GM13977 (cell line): ENCODE measurements at regions not wholly inside any gene's neighbourhood (a gene's known extent, or its start where the extent isn't known, plus 50 kb on each side); places are given as distances from the start of the nearest gene placed in this dataset.

ENCODE experiments used
- DNase-seq: peaks from one replicate; pipeline ENCODE4 v3.0.0; 2012; ENCODE audit warnings: low spot score
- in situ Hi-C: fragments of 300-500 bp; cut with MboI; formaldehyde crosslinking; loops from one replicate; pipeline ENCODE4 v1.12.0; 2022; ENCODE audit warnings: low sequenced_read_pairs, low pct_unique_long_range_greater_than_20kb, mixed read lengths, inconsistent platforms; ENCODE audit not compliant: unreplicated experiment
- TF ChIP-seq, protein P1 (sequence below): IDR thresholded peaks from 2 replicates; pipeline ENCODE4 v1.5.1; 2012; ENCODE audit warnings: mild to moderate bottlenecking, control low read depth; ENCODE audit not compliant: insufficient read depth; ENCODE audit errors: extremely low read depth, missing control alignments

DNA sequence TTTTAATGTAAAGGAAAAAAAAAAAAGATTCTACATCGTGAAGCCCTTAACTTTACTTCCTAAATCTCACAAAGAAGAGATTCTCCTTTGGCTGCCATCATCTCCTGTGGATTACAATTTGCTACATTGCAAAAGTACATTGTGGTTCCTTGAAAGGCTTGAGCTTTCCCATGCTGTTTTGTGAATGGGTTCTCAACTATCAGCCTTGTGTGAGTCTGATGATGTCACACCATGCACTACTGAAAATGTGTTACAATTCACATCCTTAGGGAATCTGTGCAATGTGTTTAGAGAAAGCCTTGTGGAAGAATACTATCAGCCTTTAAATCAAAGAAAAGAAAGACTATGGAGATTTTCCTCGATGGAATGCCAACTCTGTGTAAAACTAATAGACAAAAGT lies 510.0 kb upstream of the ALCAM start:
- in situ Hi-C loops, result no loop called here
- DNase-seq, result no peak
- TF ChIP-seq, protein P1, sequence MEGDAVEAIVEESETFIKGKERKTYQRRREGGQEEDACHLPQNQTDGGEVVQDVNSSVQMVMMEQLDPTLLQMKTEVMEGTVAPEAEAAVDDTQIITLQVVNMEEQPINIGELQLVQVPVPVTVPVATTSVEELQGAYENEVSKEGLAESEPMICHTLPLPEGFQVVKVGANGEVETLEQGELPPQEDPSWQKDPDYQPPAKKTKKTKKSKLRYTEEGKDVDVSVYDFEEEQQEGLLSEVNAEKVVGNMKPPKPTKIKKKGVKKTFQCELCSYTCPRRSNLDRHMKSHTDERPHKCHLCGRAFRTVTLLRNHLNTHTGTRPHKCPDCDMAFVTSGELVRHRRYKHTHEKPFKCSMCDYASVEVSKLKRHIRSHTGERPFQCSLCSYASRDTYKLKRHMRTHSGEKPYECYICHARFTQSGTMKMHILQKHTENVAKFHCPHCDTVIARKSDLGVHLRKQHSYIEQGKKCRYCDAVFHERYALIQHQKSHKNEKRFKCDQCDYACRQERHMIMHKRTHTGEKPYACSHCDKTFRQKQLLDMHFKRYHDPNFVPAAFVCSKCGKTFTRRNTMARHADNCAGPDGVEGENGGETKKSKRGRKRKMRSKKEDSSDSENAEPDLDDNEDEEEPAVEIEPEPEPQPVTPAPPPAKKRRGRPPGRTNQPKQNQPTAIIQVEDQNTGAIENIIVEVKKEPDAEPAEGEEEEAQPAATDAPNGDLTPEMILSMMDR, result no peak

DNA sequence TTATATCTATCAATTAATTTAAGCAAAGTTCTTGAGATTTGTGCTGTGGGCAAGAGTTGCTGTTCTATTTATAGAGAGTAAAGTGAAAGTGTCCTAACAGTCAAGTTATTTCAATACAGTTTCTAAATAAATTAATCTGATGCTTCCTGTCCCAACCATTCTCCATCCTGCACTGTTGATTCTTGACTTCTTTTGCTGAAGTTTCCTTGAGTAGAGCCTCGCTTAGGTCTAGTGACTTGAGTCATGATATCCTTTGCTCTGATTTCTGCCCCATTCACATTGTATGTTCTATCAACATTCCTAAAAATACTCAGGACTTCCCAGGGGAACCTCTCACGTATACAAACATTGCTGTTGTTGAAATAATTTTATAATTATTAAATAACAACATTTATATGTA lies 498.4 kb upstream of the ALCAM start:
- TF ChIP-seq, protein P1, result no peak
- in situ Hi-C loops, result no loop called here
- no peak for DNase-seq

DNA sequence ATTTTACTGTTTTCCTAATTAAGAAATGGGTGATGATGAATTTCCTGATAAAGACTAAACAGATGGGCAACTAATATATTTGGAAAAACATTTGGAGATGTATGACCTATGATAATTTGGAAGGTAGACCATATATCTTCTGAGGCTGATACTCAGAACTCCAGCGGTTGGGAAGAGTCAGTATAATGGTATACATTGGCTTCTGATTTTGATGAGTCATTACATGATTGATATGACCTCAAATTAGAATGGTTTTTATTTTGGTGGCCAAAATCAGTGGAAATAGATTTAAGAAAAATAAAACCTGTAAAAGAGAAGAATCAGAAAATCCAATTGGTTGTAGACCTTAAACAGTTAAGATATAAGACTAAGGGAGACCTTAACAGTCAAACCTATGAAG lies 496.4 kb upstream of the ALCAM start:
- TF ChIP-seq, protein P1, result no peak
- DNase-seq, result no peak
- in situ Hi-C loops, result no loop called here

DNA sequence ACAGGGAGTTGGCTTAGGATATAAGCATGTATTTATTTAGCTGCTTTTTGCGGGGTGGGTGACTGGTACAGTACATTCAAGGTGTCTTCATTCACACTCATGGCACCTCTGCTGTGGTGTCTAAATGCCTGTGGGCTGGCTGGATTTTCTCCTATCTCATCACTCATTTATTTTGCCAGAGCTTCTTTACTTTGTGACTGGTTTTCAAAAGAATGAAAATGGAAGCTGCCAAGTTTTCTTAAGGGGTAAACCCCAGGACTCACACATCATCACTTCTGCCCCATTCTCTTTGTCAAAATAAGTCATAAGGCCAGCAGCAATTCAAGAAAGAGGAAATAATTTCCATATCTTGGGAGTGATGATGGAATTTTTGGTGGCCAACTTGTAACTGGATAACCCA lies 493.4 kb upstream of the ALCAM start:
- in situ Hi-C loops, result no loop called here
- DNase-seq, result no peak
- TF ChIP-seq, protein P1, result no peak

DNA sequence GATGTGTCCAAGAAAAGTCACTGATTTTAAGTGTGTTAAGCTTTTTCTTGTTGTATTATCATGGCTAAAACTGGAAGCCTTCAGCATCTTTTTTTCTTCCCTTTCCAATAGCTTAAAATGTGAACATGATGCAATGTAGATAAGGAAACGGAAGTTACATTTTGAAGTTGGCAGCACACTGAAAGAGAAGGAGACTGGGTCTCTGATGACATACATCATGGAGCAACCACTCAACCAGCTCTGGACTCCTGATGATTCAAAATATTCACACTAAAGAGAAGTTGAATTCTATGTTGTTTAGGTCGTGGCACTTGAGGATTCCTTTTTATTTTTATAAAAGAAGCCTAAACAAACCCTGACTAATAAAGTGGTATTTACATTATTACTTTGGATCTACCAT lies 488.3 kb upstream of the ALCAM start:
- in situ Hi-C loops, result no loop called here
- TF ChIP-seq, protein P1, result no peak
- no peak for DNase-seq

DNA sequence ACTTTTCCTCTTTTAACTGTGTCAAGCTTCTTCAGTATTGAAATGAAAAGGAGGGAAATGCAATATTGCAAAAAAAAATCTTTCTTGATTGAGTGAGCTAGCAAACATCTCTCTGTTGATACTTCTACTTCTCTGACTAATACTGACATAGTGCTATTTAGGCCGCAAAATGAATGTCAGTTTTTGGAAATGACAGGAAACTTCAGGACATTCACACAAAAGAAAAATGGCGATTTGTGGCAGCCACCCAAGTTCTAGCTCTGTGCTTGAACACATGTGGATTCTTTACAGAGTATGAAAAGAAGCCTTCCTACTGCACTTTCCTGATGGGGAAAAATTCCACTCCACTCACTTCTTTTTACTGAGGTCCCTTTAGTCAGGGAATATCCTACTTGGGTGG lies 486.8 kb upstream of the ALCAM start:
- TF ChIP-seq, protein P1, result no peak
- no peak for DNase-seq
- in situ Hi-C loops, result no loop called here

DNA sequence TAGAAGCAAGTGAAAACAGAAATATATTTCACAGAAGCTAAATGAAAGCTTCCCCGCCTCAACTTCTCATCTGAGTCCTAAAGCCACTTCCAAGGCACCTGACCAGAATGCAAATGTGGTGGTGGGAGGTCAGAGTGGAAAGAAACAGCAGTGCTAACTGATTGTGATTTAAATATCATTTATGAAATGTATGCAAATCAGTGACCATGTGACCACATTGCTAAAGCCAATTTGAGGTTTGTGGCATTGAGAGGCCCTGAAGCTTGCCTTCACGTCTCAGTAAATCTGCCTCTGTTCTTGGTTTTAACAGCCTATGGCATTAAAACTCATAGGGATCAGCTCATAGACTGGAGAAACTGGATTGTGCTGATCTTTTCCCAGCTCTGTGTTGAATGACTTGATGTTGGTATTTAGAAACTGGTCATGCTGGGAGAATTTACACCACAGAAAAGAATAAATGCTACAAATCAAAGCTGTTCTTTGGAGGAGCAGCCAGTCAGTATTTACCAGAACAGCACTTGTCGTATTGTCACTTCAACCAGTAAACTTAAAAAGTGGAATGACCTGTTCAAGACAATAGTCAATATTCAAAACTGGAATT lies 481.4 kb upstream of the ALCAM start:
- DNase-seq, result no peak
- TF ChIP-seq, protein P1, result no peak
- in situ Hi-C loops, result no loop called here
